ENCODE measurements at regions not wholly inside any gene's neighbourhood (a gene's known extent, or its start where the extent isn't known, plus 50 kb on each side); places are given as distances from the start of the nearest gene placed in this dataset.

DNA sequence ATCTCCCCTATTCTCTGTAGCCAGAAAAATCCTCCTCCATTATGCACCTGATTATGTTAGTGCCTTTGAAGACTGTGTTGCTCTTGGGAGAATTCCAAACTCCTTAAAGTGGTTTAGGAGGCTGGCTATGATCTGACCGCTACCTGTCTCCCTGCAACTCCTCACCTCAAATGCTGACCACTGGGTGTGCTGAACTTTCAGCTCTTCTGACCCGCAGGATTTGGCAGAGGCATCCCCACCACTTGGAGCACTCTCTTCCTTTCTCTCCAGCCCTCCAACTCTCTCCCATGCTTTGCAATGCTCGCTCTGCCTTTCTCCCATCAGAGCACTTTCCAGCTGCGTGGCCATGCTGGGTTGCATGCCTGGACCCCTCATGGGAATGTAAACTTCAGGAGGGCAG is 227.6 kb downstream of the RPS24 start:
- no peak for TF ChIP-seq EZH2phosphoT487 (IDR thresholded peaks at IDR 0.05; ENCODE audit: borderline replicate concordance, low read depth, low read length)
- TF ChIP-seq, protein P1, sequence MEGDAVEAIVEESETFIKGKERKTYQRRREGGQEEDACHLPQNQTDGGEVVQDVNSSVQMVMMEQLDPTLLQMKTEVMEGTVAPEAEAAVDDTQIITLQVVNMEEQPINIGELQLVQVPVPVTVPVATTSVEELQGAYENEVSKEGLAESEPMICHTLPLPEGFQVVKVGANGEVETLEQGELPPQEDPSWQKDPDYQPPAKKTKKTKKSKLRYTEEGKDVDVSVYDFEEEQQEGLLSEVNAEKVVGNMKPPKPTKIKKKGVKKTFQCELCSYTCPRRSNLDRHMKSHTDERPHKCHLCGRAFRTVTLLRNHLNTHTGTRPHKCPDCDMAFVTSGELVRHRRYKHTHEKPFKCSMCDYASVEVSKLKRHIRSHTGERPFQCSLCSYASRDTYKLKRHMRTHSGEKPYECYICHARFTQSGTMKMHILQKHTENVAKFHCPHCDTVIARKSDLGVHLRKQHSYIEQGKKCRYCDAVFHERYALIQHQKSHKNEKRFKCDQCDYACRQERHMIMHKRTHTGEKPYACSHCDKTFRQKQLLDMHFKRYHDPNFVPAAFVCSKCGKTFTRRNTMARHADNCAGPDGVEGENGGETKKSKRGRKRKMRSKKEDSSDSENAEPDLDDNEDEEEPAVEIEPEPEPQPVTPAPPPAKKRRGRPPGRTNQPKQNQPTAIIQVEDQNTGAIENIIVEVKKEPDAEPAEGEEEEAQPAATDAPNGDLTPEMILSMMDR (conservative IDR thresholded peaks at IDR 0.05; ENCODE audit: low read length), result no peak
- DNase-seq (ENCODE audit: low spot score), result no peak
- H3K4me3 ChIP-seq (ENCODE audit: low read depth, low read length, poor library complexity, severe bottlenecking), result no peak overlapping the region
- no peaks in the 10 kb centered on the region for H4K20me1 ChIP-seq (ENCODE audit: insufficient read depth, low read length)
- no peak overlapping the region for H2AFZ ChIP-seq (ENCODE audit: low read length)
- no TSS peak for BruUV-seq (replicated peaks)
- ChIA-PET POLR2A (interaction anchor here (1.8 kb wide), 1 partner anchor 12 kb away, joined by 3 read pairs; no protein-coding TSS in a partner anchor), CTCF (ENCODE audit: unreplicated experiment) (no interaction called here)
- no peaks in the 10 kb centered on the region for H3K4me1 ChIP-seq (ENCODE audit: insufficient read depth, low read length, poor library complexity, severe bottlenecking)
- H3K27ac ChIP-seq (ENCODE audit: low read depth, low read length, poor library complexity, severe bottlenecking), result no peak overlapping the region
- intact Hi-C loops (cut with micrococcal nuclease; ENCODE audit: unreplicated experiment), result no loop called here
- no peaks in the 10 kb centered on the region for H3K79me2 ChIP-seq (ENCODE audit: insufficient read depth, low read depth, low read length)
- no peaks in the 10 kb centered on the region for H3K9me3 ChIP-seq (ENCODE audit: low read length)
- no peaks in the 10 kb centered on the region for H3K36me3 ChIP-seq (ENCODE audit: insufficient read depth, low read length)
- no peak overlapping the region for H3K4me2 ChIP-seq (ENCODE audit: low read length)
- H3K9me2 ChIP-seq (ENCODE audit: insufficient read depth, low read length), result no peaks in the 10 kb centered on the region

- no peaks in the 10 kb centered on the region for H3K4me1 ChIP-seq (ENCODE audit: insufficient read depth, low read length, poor library complexity, severe bottlenecking)
- ChIA-PET CTCF (ENCODE audit: unreplicated experiment) (no interaction called here), POLR2A (no interaction called here)
- no peaks in the 10 kb centered on the region for H3K9me2 ChIP-seq (ENCODE audit: insufficient read depth, low read length)
- H3K79me2 ChIP-seq (ENCODE audit: insufficient read depth, low read depth, low read length), result no peaks in the 10 kb centered on the region
- no peaks in the 10 kb centered on the region for H4K20me1 ChIP-seq (ENCODE audit: insufficient read depth, low read length)
- H3K4me3 ChIP-seq (ENCODE audit: low read depth, low read length, poor library complexity, severe bottlenecking), result no peak overlapping the region
- DNase-seq (ENCODE audit: low spot score), result no peak
- intact Hi-C loops (cut with micrococcal nuclease; ENCODE audit: unreplicated experiment), result no loop called here
- no TSS peak for BruUV-seq (replicated peaks)
- no peak overlapping the region for H3K4me2 ChIP-seq (ENCODE audit: low read length)
- H3K36me3 ChIP-seq (ENCODE audit: insufficient read depth, low read length), result no peaks in the 10 kb centered on the region
- no peaks in the 10 kb centered on the region for H3K9me3 ChIP-seq (ENCODE audit: low read length)
- no peak overlapping the region for H2AFZ ChIP-seq (ENCODE audit: low read length)
- H3K27ac ChIP-seq (ENCODE audit: low read depth, low read length, poor library complexity, severe bottlenecking), result no peak overlapping the region
- TF ChIP-seq, protein P1 (conservative IDR thresholded peaks at IDR 0.05; ENCODE audit: low read length), result no peak
- no peak for TF ChIP-seq EZH2phosphoT487 (IDR thresholded peaks at IDR 0.05; ENCODE audit: borderline replicate concordance, low read depth, low read length)
Measured at GRCh38 chr10:78262860-78263259, 229.2 kb downstream of the RPS24 start.

- Histone ChIP-seq H2AFZ (ENCODE audit: low read length) (no peak overlapping the region), H3K4me3 (ENCODE audit: low read depth, low read length, poor library complexity, severe bottlenecking) (no peak overlapping the region), H3K36me3 (ENCODE audit: insufficient read depth, low read length) (no peaks in the 10 kb centered on the region), H3K4me1 (ENCODE audit: insufficient read depth, low read length, poor library complexity, severe bottlenecking) (no peaks in the 10 kb centered on the region), H3K9me3 (ENCODE audit: low read length) (no peaks in the 10 kb centered on the region), H3K9me2 (ENCODE audit: insufficient read depth, low read length) (no peaks in the 10 kb centered on the region), H3K79me2 (ENCODE audit: insufficient read depth, low read depth, low read length) (no peaks in the 10 kb centered on the region), H4K20me1 (ENCODE audit: insufficient read depth, low read length) (no peaks in the 10 kb centered on the region), H3K4me2 (ENCODE audit: low read length) (no peak overlapping the region), H3K27ac (ENCODE audit: low read depth, low read length, poor library complexity, severe bottlenecking) (no peak overlapping the region)
- BruUV-seq (replicated peaks), result no TSS peak
- POLR2A ChIA-PET, result no interaction called here
- no peak for DNase-seq (ENCODE audit: low spot score)
- CTCF ChIA-PET (ENCODE audit: unreplicated experiment), result no interaction called here
- TF ChIP-seq, protein P1 (conservative IDR thresholded peaks at IDR 0.05; ENCODE audit: low read length), result no peak
- TF ChIP-seq EZH2phosphoT487 (IDR thresholded peaks at IDR 0.05; ENCODE audit: borderline replicate concordance, low read depth, low read length), result no peak
- intact Hi-C loops (cut with micrococcal nuclease; ENCODE audit: unreplicated experiment), result no loop called here
Measured at GRCh38 chr10:78263521-78263988, 229.9 kb downstream of the RPS24 start.

Measured in OCI-LY7 (cell line).